ENCODE measurements at regions not wholly inside any gene's neighbourhood (a gene's known extent, or its start where the extent isn't known, plus 50 kb on each side); places are given as distances from the start of the nearest gene placed in this dataset.

GRCh38 chr10:9211228-9211627 lies 1156.7 kb downstream of the GATA3 start:
- TF ChIP-seq CTCF (IDR thresholded peaks at IDR 0.05; ENCODE audit: insufficient read depth, low read length) (no peak), SPI1 (IDR thresholded peaks at IDR 0.05; ENCODE audit: borderline replicate concordance, low read depth) (no peak), REST (IDR thresholded peaks at IDR 0.05; ENCODE audit: insufficient replicate concordance, low read depth) (no peak), GABPA (IDR thresholded peaks at IDR 0.05; ENCODE audit: low read depth) (no peak), POLR2AphosphoS5 (IDR thresholded peaks at IDR 0.05; ENCODE audit: low read depth) (no peak)

All from HL-60 (cell line).